GM19467 (cell line): ENCODE measurements at regions not wholly inside any gene's neighbourhood (a gene's known extent, or its start where the extent isn't known, plus 50 kb on each side); places are given as distances from the start of the nearest gene placed in this dataset.

Source experiments
- ATAC-seq: cut with Tn5 transposase; IDR thresholded peaks from one replicate; pipeline ENCODE4 v1.9.1; 2021; ENCODE audit warnings: mild to moderate bottlenecking, moderate library complexity; ENCODE audit not compliant: unreplicated experiment

DNA sequence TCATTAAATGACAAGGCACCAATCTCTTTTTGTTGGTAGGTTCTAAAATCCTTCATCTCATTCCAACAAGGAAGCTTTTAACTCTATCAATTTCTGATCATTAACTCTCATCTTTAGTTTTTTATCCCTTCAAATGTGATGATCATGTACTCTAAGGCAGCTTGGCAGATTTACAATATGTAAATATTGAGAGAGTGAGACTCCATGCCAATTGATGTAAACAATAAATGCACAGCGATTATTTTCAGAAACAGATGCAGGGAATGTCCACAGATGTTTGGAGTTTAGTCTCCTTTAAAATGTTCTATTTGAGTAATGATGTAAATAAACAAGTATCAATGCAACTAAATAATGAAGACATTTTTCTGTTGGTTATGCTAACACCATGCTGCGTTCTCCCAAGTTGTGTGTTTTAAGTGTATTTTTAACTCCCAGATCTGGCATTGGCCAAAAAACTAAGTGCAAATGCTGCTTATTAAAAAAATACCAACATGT is 213.8 kb downstream of the AHR start:
- ATAC-seq = no peak

DNA sequence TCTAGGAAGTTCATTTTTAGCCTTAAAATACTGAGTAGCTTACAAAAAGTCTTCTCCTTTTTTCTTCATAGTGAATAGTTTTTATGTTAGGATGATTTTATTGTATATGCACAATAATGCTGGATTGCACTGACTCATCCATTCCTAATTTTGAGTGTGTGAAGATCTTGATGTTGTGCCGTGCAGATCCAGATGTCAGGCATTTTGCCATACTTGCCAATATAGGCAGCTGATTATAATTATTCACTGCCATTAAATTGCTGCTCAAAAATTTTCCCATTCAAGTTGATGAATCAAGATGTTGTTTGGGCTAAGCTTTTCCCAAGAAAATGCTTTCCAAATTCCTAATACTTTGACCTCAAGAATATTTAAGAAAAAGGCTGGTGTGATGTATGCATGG is 218.3 kb downstream of the AHR start:
- ATAC-seq = no peak

DNA sequence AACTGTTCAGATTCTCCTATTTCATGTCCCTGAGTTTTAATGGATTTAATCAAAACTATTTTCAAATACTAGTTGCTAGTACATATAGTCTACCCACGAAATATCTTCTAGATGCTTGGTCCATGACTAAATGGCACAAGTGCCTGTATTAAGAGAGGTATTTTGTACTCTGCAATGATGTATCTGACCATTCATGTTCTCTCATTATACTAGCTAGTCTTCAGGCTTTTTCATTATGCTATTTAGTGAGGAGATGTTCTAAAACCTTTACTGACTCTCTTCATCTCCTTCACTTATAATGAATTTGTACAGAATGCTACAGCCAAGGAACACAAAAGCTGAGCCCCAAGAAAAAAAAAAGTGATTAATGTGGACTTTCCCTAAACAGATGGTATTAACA is 222.5 kb downstream of the AHR start:
- no peak for ATAC-seq

DNA sequence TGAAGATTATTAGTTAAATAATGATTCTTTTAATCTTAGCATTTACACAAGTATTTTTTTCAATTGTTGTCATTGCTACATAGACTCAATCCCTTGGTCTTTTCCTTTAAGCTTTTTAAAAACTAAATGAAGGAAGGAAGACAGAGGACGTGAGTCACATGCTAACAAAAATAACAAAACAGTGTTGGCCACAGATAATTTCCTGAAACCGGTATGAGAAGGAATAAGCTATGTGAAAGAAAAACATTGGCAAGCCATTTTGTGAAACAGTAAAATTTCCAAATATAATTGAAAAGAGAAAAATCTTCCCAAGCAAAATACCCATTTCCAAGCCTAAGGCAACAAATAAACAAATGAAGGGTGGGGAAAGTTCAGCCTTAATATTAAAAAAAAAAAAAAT is 223.0 kb downstream of the AHR start:
- no peak for ATAC-seq

DNA sequence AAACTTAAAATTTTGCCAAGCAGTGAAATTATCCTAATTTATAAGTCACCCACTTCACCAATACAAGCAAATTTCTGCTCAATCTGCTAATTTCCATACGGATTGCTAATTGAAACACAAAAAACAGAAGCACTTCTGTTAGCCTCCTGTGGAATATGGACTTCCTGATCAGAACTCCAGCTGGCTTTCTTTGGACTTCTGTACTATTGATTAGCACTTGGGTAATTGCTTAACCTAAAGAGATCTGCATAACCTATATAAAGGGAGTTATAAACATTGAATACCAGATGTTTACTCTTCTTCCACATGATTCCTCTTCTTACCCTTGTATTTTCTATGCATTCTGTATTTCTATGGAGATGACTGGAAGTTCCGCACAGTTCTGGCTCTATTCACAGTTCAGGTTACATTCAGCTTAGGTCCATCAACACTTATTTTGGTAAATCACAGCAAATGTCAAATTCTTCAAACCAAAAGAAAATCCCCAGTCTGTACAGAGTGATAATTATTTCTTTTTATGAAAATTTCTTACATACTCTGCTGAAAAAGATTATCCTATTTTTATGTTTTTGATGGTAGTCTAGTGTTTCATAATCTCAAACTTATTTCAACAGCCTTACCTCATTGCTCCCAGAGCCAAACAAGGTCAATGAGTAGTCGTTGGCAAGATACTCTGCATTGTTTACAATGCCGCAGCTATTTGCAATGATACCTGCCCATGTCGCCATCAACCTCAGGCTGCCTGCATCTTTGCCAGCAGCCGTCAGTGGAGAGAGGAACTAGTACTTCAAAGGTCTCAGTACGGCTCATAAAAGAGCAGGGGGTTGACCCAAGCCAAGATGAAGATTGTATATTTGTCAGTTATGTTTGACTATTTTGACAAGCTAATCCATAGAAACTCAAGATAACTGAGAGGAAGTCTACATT is 225.6 kb downstream of the AHR start:
- no peak for ATAC-seq

DNA sequence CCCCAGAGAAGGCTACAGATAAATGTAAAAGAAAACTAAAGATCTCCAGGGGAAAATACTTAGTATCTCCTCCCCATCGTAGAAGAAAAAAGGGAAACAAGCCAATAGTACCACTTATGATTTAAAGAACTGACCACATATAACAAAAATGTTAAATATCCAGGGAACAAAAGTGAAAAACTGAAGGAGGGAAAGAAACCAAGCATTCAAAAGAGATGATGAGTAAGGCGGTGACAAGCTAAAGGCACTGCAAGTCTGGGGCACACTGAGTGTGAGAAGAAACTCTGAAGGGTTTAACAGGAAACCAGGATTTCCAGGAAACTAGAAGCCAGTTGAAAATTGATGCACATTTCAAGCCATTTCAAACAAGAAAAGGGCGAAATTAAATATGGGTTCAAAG is 226.3 kb downstream of the AHR start:
- ATAC-seq = no peak

DNA sequence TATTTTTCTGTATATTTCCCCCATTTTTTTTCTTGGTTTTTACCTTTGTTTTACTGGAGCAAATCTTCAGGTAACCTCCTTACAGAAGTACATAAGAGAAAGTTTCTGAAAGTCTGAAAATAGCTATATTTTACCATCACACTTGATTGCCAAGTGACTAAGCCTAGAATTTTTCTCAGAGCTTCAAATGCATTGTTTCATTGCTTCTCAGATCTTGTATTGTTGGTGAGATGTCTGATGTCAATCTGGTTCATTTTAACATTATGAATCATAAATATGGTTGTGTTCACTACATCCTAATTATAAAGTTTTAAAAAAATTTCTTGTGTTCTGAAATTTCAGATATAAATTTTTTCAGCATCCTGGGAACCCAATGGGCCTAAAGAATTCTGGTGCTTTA is 228.2 kb downstream of the AHR start:
- no peak for ATAC-seq

DNA sequence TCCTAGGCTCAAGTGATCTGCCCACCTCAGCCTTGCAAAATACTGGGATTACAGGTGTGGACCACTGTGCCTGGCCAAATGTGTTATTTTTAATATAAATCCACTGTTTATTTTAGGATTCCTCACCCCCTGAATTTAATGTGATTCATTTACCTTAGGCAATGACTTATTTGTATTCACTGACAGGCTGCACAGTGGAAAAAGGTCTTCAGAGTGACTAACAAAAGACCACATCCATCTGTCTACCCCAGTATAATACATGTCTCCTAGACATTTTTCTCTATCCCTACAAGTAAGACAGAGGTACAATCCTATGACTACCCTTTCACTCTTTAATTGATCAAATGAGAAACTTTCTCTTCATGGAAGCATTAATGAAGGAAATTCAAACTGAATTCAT is 230.2 kb downstream of the AHR start:
- no peak for ATAC-seq

DNA sequence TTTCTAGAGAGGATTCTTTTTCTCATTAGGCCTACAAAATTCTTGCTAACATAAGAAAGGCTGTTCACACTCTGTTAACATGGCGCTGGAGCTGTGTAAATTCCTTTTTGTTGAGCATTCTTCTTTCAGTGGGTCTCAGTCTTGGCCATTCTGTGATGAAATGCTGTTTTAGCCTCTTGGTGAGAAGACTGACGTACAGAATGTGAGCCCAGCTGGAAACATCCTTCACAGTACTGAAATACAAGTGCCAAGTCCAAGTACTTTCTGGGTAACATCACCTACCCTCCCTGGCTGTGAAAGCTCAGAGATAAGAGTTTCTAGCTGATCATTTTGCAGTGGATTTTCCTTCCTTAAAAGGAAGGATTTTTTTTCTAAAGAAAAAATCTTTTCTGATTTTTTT is 231.8 kb downstream of the AHR start:
- ATAC-seq = no peak

DNA sequence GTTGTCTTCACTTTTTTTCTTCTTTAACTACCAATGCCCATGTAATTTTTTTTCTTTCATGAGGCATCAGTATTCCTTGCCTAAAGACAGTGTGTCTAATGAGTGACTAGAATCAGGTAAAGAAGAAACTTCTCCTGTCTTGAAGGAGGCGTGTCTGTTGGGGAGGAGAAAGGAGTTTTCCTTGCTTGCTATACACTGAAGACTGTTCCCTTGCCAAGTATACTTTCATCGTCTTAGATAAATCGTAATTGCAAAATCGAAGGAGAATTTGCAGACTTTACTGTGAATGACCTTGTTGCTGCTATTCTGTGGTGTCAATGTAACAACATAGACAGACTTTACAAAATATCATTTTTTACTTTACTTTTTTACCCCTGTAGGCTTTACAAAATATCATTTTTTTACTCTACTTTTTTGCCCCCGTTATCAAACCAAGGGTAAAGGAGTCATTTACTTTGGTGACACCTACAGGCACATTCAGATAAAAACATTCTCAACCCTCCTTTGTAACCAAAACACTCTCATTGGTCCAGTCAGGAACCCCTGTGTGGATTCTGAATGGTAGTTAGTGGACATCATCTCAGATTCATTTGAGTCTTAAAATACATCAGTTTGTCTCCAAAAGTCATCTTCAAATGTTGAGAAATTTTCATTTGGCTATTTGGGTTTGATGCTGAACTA is 232.4 kb downstream of the AHR start:
- ATAC-seq = no peak

DNA sequence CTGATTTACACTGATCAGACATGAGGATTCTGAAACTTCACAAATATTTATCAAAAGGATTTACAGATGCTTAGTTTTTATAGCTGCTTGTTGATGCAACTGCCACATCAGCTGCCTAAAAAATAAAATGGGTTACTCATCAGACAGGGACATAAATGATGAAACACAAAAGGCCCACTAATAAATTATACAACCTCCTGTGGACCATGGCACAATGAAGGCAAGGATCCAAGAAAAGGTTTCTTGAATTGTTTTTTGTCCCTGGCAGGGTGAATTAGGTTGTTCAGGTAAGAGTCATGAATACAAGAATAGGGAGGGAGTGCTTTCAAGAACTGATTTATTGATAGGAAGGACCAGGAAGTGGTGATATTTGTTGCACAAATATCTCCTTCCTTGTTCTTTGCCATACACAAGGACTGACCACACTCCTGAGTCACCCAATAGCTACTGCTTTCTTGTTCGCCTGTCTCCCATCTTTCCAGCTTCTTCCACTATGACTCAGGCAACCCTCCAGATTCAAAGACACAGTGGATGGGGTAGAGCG is 234.5 kb downstream of the AHR start:
- no peak for ATAC-seq

DNA sequence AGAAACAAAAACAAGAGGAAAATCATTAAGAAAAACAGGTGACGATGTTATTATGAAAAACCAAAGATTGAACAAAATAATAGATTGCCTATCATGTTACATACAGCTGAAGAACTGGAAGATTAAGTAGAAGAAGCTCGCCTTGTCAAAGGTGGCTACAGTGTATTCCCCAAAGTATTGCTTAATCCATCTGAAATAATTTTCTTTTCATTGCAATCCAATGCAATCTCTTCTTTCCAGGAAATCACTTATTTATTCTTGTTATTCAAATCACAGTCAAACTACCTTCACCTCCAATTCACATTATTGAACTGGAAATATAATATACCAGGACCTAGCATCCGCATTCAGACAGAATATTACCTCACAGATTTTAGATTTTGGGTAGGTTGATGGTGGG is 235.9 kb downstream of the AHR start:
- no peak for ATAC-seq

DNA sequence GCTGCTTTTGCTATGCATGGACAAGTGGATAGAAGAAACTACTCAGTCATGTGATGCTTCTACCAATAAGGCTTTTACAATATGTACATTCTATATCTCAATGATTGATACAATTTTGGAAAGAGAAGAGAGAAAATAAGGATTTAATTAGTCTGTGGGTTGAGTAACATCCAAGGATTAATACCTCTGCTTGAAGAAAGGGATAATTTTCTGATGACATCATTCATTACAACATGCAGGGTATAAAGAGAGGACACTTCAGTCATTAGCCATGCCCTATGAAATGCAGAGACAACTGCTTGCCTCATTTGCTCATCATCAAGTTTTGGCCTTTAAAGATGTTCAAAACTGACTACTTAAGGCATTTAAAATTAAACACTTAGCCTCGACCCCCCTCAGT is 237.3 kb downstream of the AHR start:
- ATAC-seq = no peak

DNA sequence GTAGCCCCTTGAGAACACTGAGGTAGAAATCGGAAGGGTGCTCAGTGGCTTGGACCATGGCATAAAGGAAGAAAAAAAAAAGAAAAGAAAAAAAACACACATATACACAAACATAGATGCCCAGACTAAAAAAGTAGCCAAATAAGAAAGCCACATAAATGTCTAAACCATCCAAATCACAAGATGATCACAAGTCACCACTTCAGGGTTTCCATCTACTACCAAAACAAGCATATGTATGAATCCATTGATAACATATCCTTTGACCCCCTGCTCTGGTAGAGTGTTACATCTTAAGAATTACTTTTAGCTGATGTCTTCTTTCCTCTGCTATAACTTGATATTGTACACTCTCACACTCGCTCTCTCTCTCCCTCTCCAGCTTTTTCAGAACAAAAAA is 245.9 kb downstream of the AHR start:
- ATAC-seq = no peak

DNA sequence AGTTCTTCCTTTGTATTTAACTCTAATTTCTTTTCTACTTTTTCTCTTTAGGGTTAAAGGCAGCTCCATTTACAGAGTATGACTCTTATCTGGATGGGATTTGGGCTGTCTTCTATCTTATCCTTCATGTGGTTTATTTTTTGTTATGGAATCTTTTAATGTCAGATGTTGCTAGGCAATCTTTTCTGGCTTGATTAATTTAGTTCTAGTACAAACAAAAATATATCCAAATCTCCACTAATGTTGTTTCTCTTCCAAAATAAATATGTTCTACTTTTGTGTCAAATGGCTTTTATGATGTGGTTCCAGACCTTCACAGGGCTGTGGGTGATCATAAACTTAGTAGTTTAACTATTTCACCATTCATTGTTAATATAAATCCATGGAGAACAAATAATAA is 246.9 kb downstream of the AHR start:
- no peak for ATAC-seq

DNA sequence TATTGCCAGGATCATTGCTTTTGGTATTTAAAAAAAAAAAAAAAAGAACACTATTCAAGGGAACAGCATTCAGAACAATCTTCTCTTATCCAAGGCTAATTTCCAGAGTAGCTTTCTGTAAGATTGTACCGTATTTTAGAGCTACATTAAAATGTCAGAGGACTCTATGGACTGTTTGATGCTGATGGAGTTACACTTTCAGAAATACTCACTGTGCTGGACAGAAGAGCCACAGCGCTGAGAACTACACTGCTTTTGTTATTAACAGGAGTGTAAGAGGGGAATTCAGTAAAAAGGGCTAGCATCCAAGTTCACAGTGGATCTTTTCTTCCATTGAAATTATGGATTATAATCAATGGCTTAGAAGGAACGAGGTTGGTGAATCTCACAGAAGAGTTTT is 247.7 kb downstream of the AHR start:
- no peak for ATAC-seq

DNA sequence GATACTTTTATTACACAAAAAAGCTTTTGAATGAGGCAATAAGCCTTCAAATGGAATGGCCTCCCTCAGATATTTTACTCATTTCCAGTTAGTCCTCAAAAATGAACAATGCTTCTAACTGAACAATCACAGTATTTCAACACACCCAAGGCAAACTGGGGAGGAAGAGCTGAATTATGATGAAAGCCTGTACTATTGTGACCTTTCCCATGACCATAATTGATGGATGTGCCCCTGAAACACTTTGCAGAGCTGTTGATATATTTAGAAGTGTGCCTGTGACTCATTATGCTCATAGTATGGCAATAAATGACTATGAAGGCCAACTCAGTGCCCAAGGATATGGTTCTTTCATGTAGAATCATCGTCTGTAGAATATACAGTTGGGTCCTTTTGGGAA is 248.1 kb downstream of the AHR start:
- ATAC-seq = no peak

DNA sequence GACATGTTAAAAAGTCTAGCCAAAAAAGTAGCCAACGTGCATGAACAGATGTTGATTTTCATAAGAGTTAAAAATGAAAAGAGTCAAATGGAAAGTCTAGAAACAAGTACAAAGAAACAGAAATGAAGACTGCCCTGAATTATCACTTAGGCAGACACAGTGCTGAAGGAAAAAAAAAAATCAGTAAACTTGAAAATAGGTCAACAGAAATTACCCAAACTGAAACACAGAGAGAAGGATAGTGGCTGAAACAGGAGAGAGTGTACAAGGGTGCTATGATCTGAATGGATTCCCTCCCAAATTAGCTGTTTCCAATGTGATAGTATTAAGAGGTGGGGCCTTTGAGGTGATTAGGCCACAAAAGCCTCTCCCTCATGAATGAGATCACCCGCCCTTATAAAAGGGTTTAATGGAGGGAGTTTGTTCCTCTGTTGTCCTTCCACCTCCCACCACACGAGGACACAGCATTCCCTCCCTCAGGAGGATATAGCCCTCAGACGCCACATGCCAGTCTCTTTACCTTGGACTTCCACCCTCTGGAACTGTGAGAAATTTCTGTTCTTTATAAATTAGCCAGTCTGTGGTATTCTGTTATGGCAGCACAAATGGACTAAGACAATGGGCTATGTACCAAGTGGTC is 249.7 kb downstream of the AHR start:
- ATAC-seq = no peak

DNA sequence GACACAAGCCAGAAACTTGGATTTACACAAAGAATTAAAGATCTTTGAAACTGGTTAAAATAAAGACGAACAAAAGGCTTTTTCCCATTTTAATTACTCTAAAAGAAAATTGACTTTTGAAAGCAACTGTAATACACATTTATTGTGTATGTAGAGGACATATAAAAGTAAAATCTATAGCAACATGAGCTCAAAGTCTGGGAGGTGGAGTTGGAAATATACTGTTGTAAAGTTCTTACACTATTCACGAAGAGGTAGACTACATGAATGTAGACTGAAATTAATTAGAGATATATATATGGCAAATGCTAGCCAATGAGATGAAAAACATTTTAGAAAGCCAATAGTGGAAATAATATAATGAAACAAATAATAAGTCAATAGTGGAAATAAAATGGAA is 251.0 kb downstream of the AHR start:
- no peak for ATAC-seq

DNA sequence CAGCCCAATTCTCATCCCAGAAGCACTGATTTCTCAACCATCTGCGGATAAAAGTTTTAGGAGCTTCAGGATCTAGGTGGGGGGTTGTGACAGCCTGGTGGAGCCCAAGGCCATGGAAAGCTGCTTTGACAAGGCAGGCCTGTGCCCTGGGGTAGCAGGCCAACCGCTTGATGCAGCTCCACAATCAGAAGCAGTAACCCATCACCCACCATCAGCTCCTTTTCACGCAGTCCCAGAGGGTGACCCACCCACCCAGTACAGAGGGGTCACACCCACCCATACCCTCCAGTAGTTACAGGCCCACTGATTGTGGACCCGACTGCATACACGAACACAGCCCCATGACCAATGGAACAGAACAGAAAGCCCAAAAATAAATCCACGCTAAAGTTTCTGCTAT is 253.9 kb downstream of the AHR start:
- no peak for ATAC-seq

DNA sequence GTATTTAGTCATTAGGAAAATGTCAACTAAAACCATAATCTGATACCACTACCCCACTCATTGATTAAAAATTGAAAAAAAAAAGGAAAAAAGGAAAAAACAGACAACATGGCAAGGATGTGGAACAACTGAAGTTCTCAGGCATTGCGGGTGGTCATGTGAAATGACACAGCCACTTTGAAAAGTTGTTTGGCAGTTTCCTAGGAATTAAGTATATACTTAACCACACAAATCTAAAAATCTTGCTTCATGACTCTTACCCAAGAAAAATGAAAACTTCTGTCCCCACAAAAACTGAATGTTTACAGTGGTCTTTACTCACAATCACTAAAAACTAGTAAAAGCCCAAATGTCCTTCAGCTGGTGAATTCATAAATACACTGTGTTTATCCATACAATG is 254.5 kb downstream of the AHR start:
- no peak for ATAC-seq
